ENCODE measurements at regions not wholly inside any gene's neighbourhood (a gene's known extent, or its start where the extent isn't known, plus 50 kb on each side); places are given as distances from the start of the nearest gene placed in this dataset.

- Mint-ChIP-seq H3K36me3 (no peaks in the 10 kb centered on the region), H3K4me3 (no peak overlapping the region), H3K9me3 (no peaks in the 10 kb centered on the region), H3K27me3 (peaks cover 2 to 8% of the 10 kb centered on the region in 2 donors), H3K4me1 (no peaks in the 10 kb centered on the region), H3K27ac (no peak overlapping the region)
- ChIA-PET CTCF (no interaction called here), POLR2A (no interaction called here)
- H3K4me1 ChIP-seq (ENCODE audit: control insufficient read depth in 1 of 2, extremely low read depth in 1 of 2, insufficient read depth in 2 of 2, low read length in 2 of 2) = no peaks in the 10 kb centered on the region
- H3K4me3 ChIP-seq (ENCODE audit: control insufficient read depth in 1 of 2, extremely low read depth in 1 of 2, low read length in 1 of 2) = no peak overlapping the region
- H3K36me3 ChIP-seq (ENCODE audit: control insufficient read depth in 2 of 2, extremely low read depth in 1 of 2, insufficient read depth in 1 of 2, low read length in 1 of 2) = no peaks in the 10 kb centered on the region
- no peaks in the 10 kb centered on the region for H3K27me3 ChIP-seq (replicated peaks in 1 of 2; ENCODE audit: control insufficient read depth in 2 of 2, extremely low read depth in 1 of 2, insufficient read depth in 2 of 2, low read length in 1 of 2)
- no CpG with 5 or more reads among the region's 1 CpG for WGBS (ENCODE audit: insufficient coverage)
- H3K27ac ChIP-seq (ENCODE audit: low read length) = no peak overlapping the region
- no peaks in the 10 kb centered on the region for H3K9me3 ChIP-seq
- DNase-seq = no peak
- ATAC-seq (replicated peaks in 1 of 4) = no peak
Observed at GRCh38 chr1:50262436-50262835, 153.7 kb downstream of the ELAVL4 start.

DNA sequence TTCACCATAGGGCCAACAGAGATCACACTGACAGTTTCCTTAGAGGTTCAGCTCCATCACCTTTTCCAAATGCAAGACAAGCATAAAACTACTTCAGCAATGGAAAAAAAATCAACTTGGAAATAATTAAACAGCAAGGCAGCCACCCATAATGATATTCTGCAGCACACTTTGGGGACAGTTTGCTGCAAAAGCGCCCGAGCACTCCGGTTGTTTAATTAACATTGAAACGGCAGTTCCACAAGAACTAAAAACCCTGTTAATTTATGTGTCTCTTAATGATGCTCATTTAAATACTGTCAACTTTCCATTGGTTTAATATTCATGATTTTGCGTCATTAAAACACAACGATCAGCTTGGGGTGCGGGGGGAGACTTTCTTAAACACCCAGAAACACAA is 153.2 kb downstream of the ELAVL4 start:
- no peak overlapping the region for H3K4me3 Mint-ChIP-seq
- Histone ChIP-seq H3K4me3 (ENCODE audit: control insufficient read depth in 1 of 2, extremely low read depth in 1 of 2, low read length in 1 of 2) (no peak overlapping the region), H3K9me3 (no peaks in the 10 kb centered on the region), H3K27me3 (replicated peaks in 1 of 2; ENCODE audit: control insufficient read depth in 2 of 2, extremely low read depth in 1 of 2, insufficient read depth in 2 of 2, low read length in 1 of 2) (no peaks in the 10 kb centered on the region), H3K36me3 (ENCODE audit: control insufficient read depth in 2 of 2, extremely low read depth in 1 of 2, insufficient read depth in 1 of 2, low read length in 1 of 2) (no peaks in the 10 kb centered on the region), H3K4me1 (ENCODE audit: control insufficient read depth in 1 of 2, extremely low read depth in 1 of 2, insufficient read depth in 2 of 2, low read length in 2 of 2) (no peaks in the 10 kb centered on the region), H3K27ac (ENCODE audit: low read length) (no peak overlapping the region)
- H3K9me3 Mint-ChIP-seq = no peaks in the 10 kb centered on the region
- POLR2A ChIA-PET = no interaction called here
- no CpG with 5 or more reads among the region's 7 CpGs for WGBS (ENCODE audit: insufficient coverage)
- DNase-seq (no peak), ATAC-seq (replicated peaks in 1 of 4) (no peak)
- H3K4me1 Mint-ChIP-seq = no peaks in the 10 kb centered on the region
- H3K27me3 Mint-ChIP-seq = peaks cover 0 to 8% of the 10 kb centered on the region in 2 donors
- no peaks in the 10 kb centered on the region for H3K36me3 Mint-ChIP-seq
- CTCF ChIA-PET = no interaction called here
- no peak overlapping the region for H3K27ac Mint-ChIP-seq

GRCh38 chr1:50257940-50258685 is 149.4 kb downstream of the ELAVL4 start:
- no peak overlapping the region for H3K4me3 ChIP-seq (ENCODE audit: control insufficient read depth in 1 of 2, extremely low read depth in 1 of 2, low read length in 1 of 2)
- ATAC-seq (replicated peaks in 1 of 4) = no peak
- H3K27me3 ChIP-seq (replicated peaks in 1 of 2; ENCODE audit: control insufficient read depth in 2 of 2, extremely low read depth in 1 of 2, insufficient read depth in 2 of 2, low read length in 1 of 2) = peaks cover 0 to 3% of the 10 kb centered on the region in 2 experiments
- Mint-ChIP-seq H3K27ac (no peak overlapping the region), H3K9me3 (no peaks in the 10 kb centered on the region), H3K36me3 (no peaks in the 10 kb centered on the region), H3K4me3 (no peak overlapping the region), H3K4me1 (no peaks in the 10 kb centered on the region), H3K27me3 (peaks cover 2 to 5% of the 10 kb centered on the region in 2 donors)
- H3K4me1 ChIP-seq (ENCODE audit: control insufficient read depth in 1 of 2, extremely low read depth in 1 of 2, insufficient read depth in 2 of 2, low read length in 2 of 2) = no peaks in the 10 kb centered on the region
- ChIA-PET CTCF (no interaction called here), POLR2A (no interaction called here)
- no peak overlapping the region for H3K27ac ChIP-seq (ENCODE audit: low read length)
- DNase-seq = no peak
- no CpG with 5 or more reads among the region's 2 CpGs for WGBS (ENCODE audit: insufficient coverage)
- H3K9me3 ChIP-seq = no peaks in the 10 kb centered on the region
- H3K36me3 ChIP-seq (ENCODE audit: control insufficient read depth in 2 of 2, extremely low read depth in 1 of 2, insufficient read depth in 1 of 2, low read length in 1 of 2) = no peaks in the 10 kb centered on the region

- POLR2A ChIA-PET = no interaction called here
- WGBS (ENCODE audit: insufficient coverage) = no CpG with 5 or more reads among the region's 1 CpG
Observed at GRCh38 chr1:50257029-50257428, 148.3 kb downstream of the ELAVL4 start.

More at GRCh38 chr1:50257029-50257428, 148.3 kb downstream of the ELAVL4 start:
- ATAC-seq (replicated peaks in 1 of 4) (no peak), DNase-seq (no peak)
- Histone ChIP-seq H3K9me3 (no peaks in the 10 kb centered on the region), H3K4me3 (ENCODE audit: control insufficient read depth in 1 of 2, extremely low read depth in 1 of 2, low read length in 1 of 2) (no peak overlapping the region), H3K27ac (ENCODE audit: low read length) (no peak overlapping the region), H3K27me3 (replicated peaks in 1 of 2; ENCODE audit: control insufficient read depth in 2 of 2, extremely low read depth in 1 of 2, insufficient read depth in 2 of 2, low read length in 1 of 2) (peaks cover 0 to 3% of the 10 kb centered on the region in 2 experiments), H3K4me1 (ENCODE audit: control insufficient read depth in 1 of 2, extremely low read depth in 1 of 2, insufficient read depth in 2 of 2, low read length in 2 of 2) (no peaks in the 10 kb centered on the region), H3K36me3 (ENCODE audit: control insufficient read depth in 2 of 2, extremely low read depth in 1 of 2, insufficient read depth in 1 of 2, low read length in 1 of 2) (no peaks in the 10 kb centered on the region)
- Mint-ChIP-seq H3K36me3 (no peaks in the 10 kb centered on the region), H3K4me3 (no peak overlapping the region), H3K4me1 (no peaks in the 10 kb centered on the region), H3K27me3 (peaks cover 9 to 10% of the 10 kb centered on the region in 2 donors), H3K9me3 (peaks cover 0 to 3% (median 0%) of the 10 kb centered on the region in 3 donors), H3K27ac (no peak overlapping the region)
- CTCF ChIA-PET = no interaction called here
